ENCODE measurements at regions not wholly inside any gene's neighbourhood (a gene's known extent, or its start where the extent isn't known, plus 50 kb on each side); places are given as distances from the start of the nearest gene placed in this dataset.

GRCh38 chr3:104849070-104849469 lies 517.6 kb upstream of the ALCAM start:
- CTCF ChIA-PET = no interaction called here
- no peak for DNase-seq (ENCODE audit: extremely low spot score)
- TF ChIP-seq BHLHE40 (IDR thresholded peaks at IDR 0.05; ENCODE audit: borderline replicate concordance) (no peak), ELF4 (IDR thresholded peaks at IDR 0.05) (no peak), PKNOX1 (IDR thresholded peaks at IDR 0.05) (no peak), FOXA1 (IDR thresholded peaks at IDR 0.05) (no peak), NFRKB (IDR thresholded peaks at IDR 0.05) (no peak), FOXK2 (IDR thresholded peaks at IDR 0.05) (no peak), TARDBP (IDR thresholded peaks at IDR 0.05) (no peak), LEF1 (IDR thresholded peaks at IDR 0.05; ENCODE audit: borderline replicate concordance) (no peak)
- POLR2A ChIA-PET = no interaction called here

DNA sequence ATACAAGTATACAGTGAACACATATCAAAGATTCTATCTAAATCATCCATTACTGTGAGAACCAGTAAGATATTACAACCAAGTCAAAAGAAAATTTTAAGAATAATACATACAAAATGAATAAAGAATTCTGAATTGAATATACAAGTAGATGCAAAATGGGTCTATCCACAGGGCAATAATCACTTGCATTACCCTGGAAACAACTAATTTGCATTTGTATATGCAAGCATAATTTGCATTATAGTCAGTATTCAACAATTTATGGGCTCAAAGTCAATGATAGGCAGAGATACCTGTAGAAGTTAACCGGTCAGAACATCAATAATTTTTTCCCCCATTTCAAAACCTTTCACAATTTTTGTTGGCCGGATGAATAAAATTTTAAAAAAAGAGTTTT lies 512.2 kb upstream of the ALCAM start:
- ChIA-PET POLR2A (no interaction called here), CTCF (no interaction called here)
- no peak for TF ChIP-seq FOXA1 (IDR thresholded peaks at IDR 0.05)
- no peak for TF ChIP-seq CTBP1 (IDR thresholded peaks at IDR 0.05; ENCODE audit: borderline replicate concordance)
- no peak for TF ChIP-seq SUZ12 (IDR thresholded peaks at IDR 0.05)
- TF ChIP-seq LEF1 (IDR thresholded peaks at IDR 0.05; ENCODE audit: borderline replicate concordance) = no peak
- TF ChIP-seq BHLHE40 (IDR thresholded peaks at IDR 0.05; ENCODE audit: borderline replicate concordance) = no peak
- TF ChIP-seq ELF4 (IDR thresholded peaks at IDR 0.05) = no peak
- no peak for TF ChIP-seq L3MBTL2 (conservative IDR thresholded peaks at IDR 0.05)
- no peak for TF ChIP-seq ZNF384 (IDR thresholded peaks at IDR 0.05)
- no peak for TF ChIP-seq FOXM1 (IDR thresholded peaks at IDR 0.05; ENCODE audit: borderline replicate concordance)
- TF ChIP-seq TARDBP (IDR thresholded peaks at IDR 0.05) = no peak
- TF ChIP-seq SP1 (IDR thresholded peaks at IDR 0.05) = no peak
- TF ChIP-seq HDGF (IDR thresholded peaks at IDR 0.05; ENCODE audit: borderline replicate concordance) = no peak
- TF ChIP-seq FOXK2 (IDR thresholded peaks at IDR 0.05) = no peak
- TF ChIP-seq NFRKB (IDR thresholded peaks at IDR 0.05) = no peak
- no peak for DNase-seq (ENCODE audit: extremely low spot score)

- no peak for DNase-seq (ENCODE audit: extremely low spot score)
- no peak for TF ChIP-seq NFRKB (IDR thresholded peaks at IDR 0.05)
- TF ChIP-seq ELF4 (IDR thresholded peaks at IDR 0.05) = no peak
- no peak for TF ChIP-seq SUZ12 (IDR thresholded peaks at IDR 0.05)
- TF ChIP-seq BHLHE40 (IDR thresholded peaks at IDR 0.05; ENCODE audit: borderline replicate concordance) = no peak
- ChIA-PET POLR2A (no interaction called here), CTCF (no interaction called here)
These were observed 511.0 kb upstream of the ALCAM start for GRCh38 chr3:104855702-104856101.

DNA sequence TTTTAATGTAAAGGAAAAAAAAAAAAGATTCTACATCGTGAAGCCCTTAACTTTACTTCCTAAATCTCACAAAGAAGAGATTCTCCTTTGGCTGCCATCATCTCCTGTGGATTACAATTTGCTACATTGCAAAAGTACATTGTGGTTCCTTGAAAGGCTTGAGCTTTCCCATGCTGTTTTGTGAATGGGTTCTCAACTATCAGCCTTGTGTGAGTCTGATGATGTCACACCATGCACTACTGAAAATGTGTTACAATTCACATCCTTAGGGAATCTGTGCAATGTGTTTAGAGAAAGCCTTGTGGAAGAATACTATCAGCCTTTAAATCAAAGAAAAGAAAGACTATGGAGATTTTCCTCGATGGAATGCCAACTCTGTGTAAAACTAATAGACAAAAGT lies 510.0 kb upstream of the ALCAM start:
- POLR2A ChIA-PET = no interaction called here
- CTCF ChIA-PET = interaction anchor here (0.6 kb wide), 1 partner anchor 57 kb away, joined by 4 read pairs; no protein-coding TSS in a partner anchor
- TF ChIP-seq ELF4 (IDR thresholded peaks at IDR 0.05) (no peak), LEF1 (IDR thresholded peaks at IDR 0.05; ENCODE audit: borderline replicate concordance) (no peak), CTBP1 (IDR thresholded peaks at IDR 0.05; ENCODE audit: borderline replicate concordance) (no peak)
- DNase-seq (ENCODE audit: extremely low spot score) = no peak

DNA sequence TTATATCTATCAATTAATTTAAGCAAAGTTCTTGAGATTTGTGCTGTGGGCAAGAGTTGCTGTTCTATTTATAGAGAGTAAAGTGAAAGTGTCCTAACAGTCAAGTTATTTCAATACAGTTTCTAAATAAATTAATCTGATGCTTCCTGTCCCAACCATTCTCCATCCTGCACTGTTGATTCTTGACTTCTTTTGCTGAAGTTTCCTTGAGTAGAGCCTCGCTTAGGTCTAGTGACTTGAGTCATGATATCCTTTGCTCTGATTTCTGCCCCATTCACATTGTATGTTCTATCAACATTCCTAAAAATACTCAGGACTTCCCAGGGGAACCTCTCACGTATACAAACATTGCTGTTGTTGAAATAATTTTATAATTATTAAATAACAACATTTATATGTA lies 498.4 kb upstream of the ALCAM start:
- ChIA-PET POLR2A (no interaction called here), CTCF (no interaction called here)
- DNase-seq (ENCODE audit: extremely low spot score) = no peak
- TF ChIP-seq FOXA1 (IDR thresholded peaks at IDR 0.05) (no peak), NFRKB (IDR thresholded peaks at IDR 0.05) (no peak), L3MBTL2 (conservative IDR thresholded peaks at IDR 0.05) (no peak), ELF4 (IDR thresholded peaks at IDR 0.05) (no peak), ZNF384 (IDR thresholded peaks at IDR 0.05) (no peak), TARDBP (IDR thresholded peaks at IDR 0.05) (no peak), FOXK2 (IDR thresholded peaks at IDR 0.05) (no peak), LEF1 (IDR thresholded peaks at IDR 0.05; ENCODE audit: borderline replicate concordance) (no peak), PKNOX1 (IDR thresholded peaks at IDR 0.05) (no peak), HDGF (IDR thresholded peaks at IDR 0.05; ENCODE audit: borderline replicate concordance) (no peak), SP1 (IDR thresholded peaks at IDR 0.05) (no peak), BHLHE40 (IDR thresholded peaks at IDR 0.05; ENCODE audit: borderline replicate concordance) (no peak), CTBP1 (IDR thresholded peaks at IDR 0.05; ENCODE audit: borderline replicate concordance) (no peak)

DNA sequence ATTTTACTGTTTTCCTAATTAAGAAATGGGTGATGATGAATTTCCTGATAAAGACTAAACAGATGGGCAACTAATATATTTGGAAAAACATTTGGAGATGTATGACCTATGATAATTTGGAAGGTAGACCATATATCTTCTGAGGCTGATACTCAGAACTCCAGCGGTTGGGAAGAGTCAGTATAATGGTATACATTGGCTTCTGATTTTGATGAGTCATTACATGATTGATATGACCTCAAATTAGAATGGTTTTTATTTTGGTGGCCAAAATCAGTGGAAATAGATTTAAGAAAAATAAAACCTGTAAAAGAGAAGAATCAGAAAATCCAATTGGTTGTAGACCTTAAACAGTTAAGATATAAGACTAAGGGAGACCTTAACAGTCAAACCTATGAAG lies 496.4 kb upstream of the ALCAM start:
- ChIA-PET CTCF (no interaction called here), POLR2A (no interaction called here)
- TF ChIP-seq SUZ12 (IDR thresholded peaks at IDR 0.05) = no peak
- DNase-seq (ENCODE audit: extremely low spot score) = no peak

DNA sequence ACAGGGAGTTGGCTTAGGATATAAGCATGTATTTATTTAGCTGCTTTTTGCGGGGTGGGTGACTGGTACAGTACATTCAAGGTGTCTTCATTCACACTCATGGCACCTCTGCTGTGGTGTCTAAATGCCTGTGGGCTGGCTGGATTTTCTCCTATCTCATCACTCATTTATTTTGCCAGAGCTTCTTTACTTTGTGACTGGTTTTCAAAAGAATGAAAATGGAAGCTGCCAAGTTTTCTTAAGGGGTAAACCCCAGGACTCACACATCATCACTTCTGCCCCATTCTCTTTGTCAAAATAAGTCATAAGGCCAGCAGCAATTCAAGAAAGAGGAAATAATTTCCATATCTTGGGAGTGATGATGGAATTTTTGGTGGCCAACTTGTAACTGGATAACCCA lies 493.4 kb upstream of the ALCAM start:
- DNase-seq (ENCODE audit: extremely low spot score) = no peak
- CTCF ChIA-PET = interaction anchor here (0.6 kb wide), 1 partner anchor 131 kb away, joined by 3 read pairs; no protein-coding TSS in a partner anchor
- TF ChIP-seq NFRKB (IDR thresholded peaks at IDR 0.05) (no peak), BHLHE40 (IDR thresholded peaks at IDR 0.05; ENCODE audit: borderline replicate concordance) (no peak), LEF1 (IDR thresholded peaks at IDR 0.05; ENCODE audit: borderline replicate concordance) (no peak), ZNF384 (IDR thresholded peaks at IDR 0.05) (no peak), ARNT (IDR thresholded peaks at IDR 0.05) (no peak), L3MBTL2 (conservative IDR thresholded peaks at IDR 0.05) (no peak)
- POLR2A ChIA-PET = no interaction called here

DNA sequence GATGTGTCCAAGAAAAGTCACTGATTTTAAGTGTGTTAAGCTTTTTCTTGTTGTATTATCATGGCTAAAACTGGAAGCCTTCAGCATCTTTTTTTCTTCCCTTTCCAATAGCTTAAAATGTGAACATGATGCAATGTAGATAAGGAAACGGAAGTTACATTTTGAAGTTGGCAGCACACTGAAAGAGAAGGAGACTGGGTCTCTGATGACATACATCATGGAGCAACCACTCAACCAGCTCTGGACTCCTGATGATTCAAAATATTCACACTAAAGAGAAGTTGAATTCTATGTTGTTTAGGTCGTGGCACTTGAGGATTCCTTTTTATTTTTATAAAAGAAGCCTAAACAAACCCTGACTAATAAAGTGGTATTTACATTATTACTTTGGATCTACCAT lies 488.3 kb upstream of the ALCAM start:
- TF ChIP-seq NFRKB (IDR thresholded peaks at IDR 0.05) = no peak
- no peak for TF ChIP-seq FOXA1 (IDR thresholded peaks at IDR 0.05)
- no peak for TF ChIP-seq L3MBTL2 (conservative IDR thresholded peaks at IDR 0.05)
- no peak for TF ChIP-seq ZNF384 (IDR thresholded peaks at IDR 0.05)
- TF ChIP-seq FOXM1 (IDR thresholded peaks at IDR 0.05; ENCODE audit: borderline replicate concordance) = no peak
- no peak for TF ChIP-seq ELF4 (IDR thresholded peaks at IDR 0.05)
- TF ChIP-seq PKNOX1 (IDR thresholded peaks at IDR 0.05) = no peak
- no peak for TF ChIP-seq LEF1 (IDR thresholded peaks at IDR 0.05; ENCODE audit: borderline replicate concordance)
- TF ChIP-seq SP1 (IDR thresholded peaks at IDR 0.05) = no peak
- no peak for TF ChIP-seq TARDBP (IDR thresholded peaks at IDR 0.05)
- TF ChIP-seq BHLHE40 (IDR thresholded peaks at IDR 0.05; ENCODE audit: borderline replicate concordance) = no peak
- TF ChIP-seq SUZ12 (IDR thresholded peaks at IDR 0.05) = no peak
- no peak for TF ChIP-seq FOXK2 (IDR thresholded peaks at IDR 0.05)
- no peak for TF ChIP-seq HDGF (IDR thresholded peaks at IDR 0.05; ENCODE audit: borderline replicate concordance)
- no peak for TF ChIP-seq ARNT (IDR thresholded peaks at IDR 0.05)
- no peak for TF ChIP-seq CTBP1 (IDR thresholded peaks at IDR 0.05; ENCODE audit: borderline replicate concordance)
- CTCF ChIA-PET = no interaction called here
- no peak for DNase-seq (ENCODE audit: extremely low spot score)
- POLR2A ChIA-PET = no interaction called here

Data from HEK293T (cell line).